T-cell (primary cell): ENCODE measurements at regions not wholly inside any gene's neighbourhood (a gene's known extent, or its start where the extent isn't known, plus 50 kb on each side); places are given as distances from the start of the nearest gene placed in this dataset.
"Not testable (repeated sequence)": the region's sequence is repeated elsewhere in the genome, so short reads cannot be mapped to it uniquely, and the experiment has no call there.

Experiments used
- ATAC-seq, 4 experiments: fragments of 200-7000 bp in 3 of 4; fragments of 150-1000 bp in 1 of 4; cut with Tn5 transposase; replicated peaks in 1 of 4; 1 replicate in 3 of 4; 2 replicates in 1 of 4; pipeline ENCODE4 v1.10.0; 2021; ENCODE audit warnings: moderate library complexity in 3 of 4, mild to moderate bottlenecking in 2 of 4, moderate number of reproducible peaks in 1 of 4
- CTCF ChIA-PET, 2 donors: fragments of 300-600 bp; sonication (Branson Sonifier 250); formaldehyde crosslinking; loops; one replicate each; lab custom pipeline; 2022; ENCODE audit warnings: antibody characterized with exemption in 2 of 2; lab: Charles Lee
- POLR2A ChIA-PET, 2 donors: fragments of 300-600 bp; sonication (Branson Sonifier 250); formaldehyde crosslinking; loops; one replicate each; lab custom pipeline; 2022; ENCODE audit warnings: antibody characterized with exemption in 2 of 2; lab: Charles Lee
- DNase-seq, 35 experiments: peaks; one replicate each; pipeline versions ENCODE4 v3.0.0 to v3.0.0-alpha.2; 2013 to 2023
- H3K27ac ChIP-seq: one replicate; pipeline ENCODE4 v1.5.1; 2013; ENCODE audit warnings: low read length
- H3K27me3 ChIP-seq, 2 experiments: replicated peaks in 1 of 2; 1 replicate in 1 of 2; 2 replicates in 1 of 2; pipeline versions ENCODE4 v1.6.1 to v1.7.0; 2013; ENCODE audit warnings: low read length in 1 of 2, mixed read lengths in 1 of 2; ENCODE audit not compliant: control insufficient read depth in 2 of 2, insufficient read depth in 2 of 2; ENCODE audit errors: extremely low read depth in 1 of 2
- H3K36me3 ChIP-seq, 2 donors: 1 replicate in 1 of 2; 2 replicates in 1 of 2; pipeline versions ENCODE4 v1.6.1 to v1.7.0; 2013; ENCODE audit warnings: low read length in 1 of 2; ENCODE audit not compliant: control insufficient read depth in 2 of 2, insufficient read depth in 1 of 2; ENCODE audit errors: extremely low read depth in 1 of 2
- H3K4me1 ChIP-seq, 2 experiments: 1 replicate in 1 of 2; 2 replicates in 1 of 2; pipeline versions ENCODE4 v1.6.1 to v1.7.0; 2013; ENCODE audit warnings: low read length in 2 of 2, mixed read lengths in 1 of 2; ENCODE audit not compliant: insufficient read depth in 2 of 2, control insufficient read depth in 1 of 2; ENCODE audit errors: extremely low read depth in 1 of 2
- H3K4me3 ChIP-seq, 2 donors: 1 replicate in 1 of 2; 2 replicates in 1 of 2; pipeline versions ENCODE4 v1.5.1 to v1.7.0; 2013; ENCODE audit warnings: mild to moderate bottlenecking in 2 of 2, low read length in 1 of 2, moderate library complexity in 1 of 2; ENCODE audit not compliant: control insufficient read depth in 1 of 2; ENCODE audit errors: extremely low read depth in 1 of 2
- H3K9me3 ChIP-seq: 2 replicates; pipeline ENCODE4 v1.7.0; 2013
- H3K27ac Mint-ChIP-seq, 2 donors: one replicate each; pipeline ENCODE4 v1.8.0; 2020 to 2021; ENCODE audit warnings: mild to moderate bottlenecking in 2 of 2, mixed read lengths in 2 of 2
- H3K27me3 Mint-ChIP-seq, 2 donors: one replicate each; pipeline ENCODE4 v1.8.0; 2021 to 2022; ENCODE audit warnings: mixed read lengths in 2 of 2
- H3K36me3 Mint-ChIP-seq: one replicate; pipeline ENCODE4 v1.8.0; 2021; ENCODE audit warnings: mixed read lengths
- H3K4me1 Mint-ChIP-seq, 3 donors: one replicate each; pipeline ENCODE4 v1.8.0; 2020 to 2022; ENCODE audit warnings: mixed read lengths in 3 of 3, mild to moderate bottlenecking in 1 of 3
- H3K4me3 Mint-ChIP-seq, 3 donors: one replicate each; pipeline ENCODE4 v1.8.0; 2020 to 2022; ENCODE audit warnings: mild to moderate bottlenecking in 3 of 3, mixed read lengths in 3 of 3, moderate library complexity in 3 of 3
- H3K9me3 Mint-ChIP-seq, 3 donors: one replicate each; pipeline ENCODE4 v1.8.0; 2020 to 2022; ENCODE audit warnings: mixed read lengths in 3 of 3
- WGBS: methylation state at CpG from one replicate; pipeline ENCODE4 v1.1.5; 2013; ENCODE audit warnings: missing lambda C conversion rate; ENCODE audit not compliant: insufficient coverage; 5-methylcytosine and 5-hydroxymethylcytosine counted together

GRCh38 chr4:69013933-69014332 lies 62.3 kb upstream of the UGT2A3 start:
- CTCF ChIA-PET, H3K36me3 Mint-ChIP-seq, H3K27me3 ChIP-seq, H3K27ac ChIP-seq, H3K27me3 Mint-ChIP-seq, H3K9me3 ChIP-seq, H3K4me3 Mint-ChIP-seq, H3K4me1 Mint-ChIP-seq, ATAC-seq, DNase-seq, H3K27ac Mint-ChIP-seq, POLR2A ChIA-PET, H3K4me3 ChIP-seq, H3K9me3 Mint-ChIP-seq, H3K4me1 ChIP-seq, H3K36me3 ChIP-seq: not testable (repeated sequence)

- H3K27ac ChIP-seq, CTCF ChIA-PET, H3K4me3 Mint-ChIP-seq, H3K4me3 ChIP-seq, H3K9me3 Mint-ChIP-seq, POLR2A ChIA-PET, H3K27ac Mint-ChIP-seq, H3K36me3 ChIP-seq, H3K9me3 ChIP-seq, H3K27me3 Mint-ChIP-seq, H3K36me3 Mint-ChIP-seq, DNase-seq, ATAC-seq, H3K4me1 ChIP-seq, H3K27me3 ChIP-seq, H3K4me1 Mint-ChIP-seq: not testable (repeated sequence)
- no CpG with 5 or more reads among the region's 3 CpGs for WGBS
These were observed 66.4 kb upstream of the UGT2A3 start for GRCh38 chr4:69017986-69018385.

GRCh38 chr4:69019538-69020461 lies 68.2 kb upstream of the UGT2A3 start:
- H3K4me1 Mint-ChIP-seq, H3K27me3 Mint-ChIP-seq, DNase-seq, H3K36me3 Mint-ChIP-seq, H3K4me1 ChIP-seq, CTCF ChIA-PET, H3K27ac ChIP-seq, POLR2A ChIA-PET, H3K4me3 Mint-ChIP-seq, ATAC-seq, H3K4me3 ChIP-seq, H3K36me3 ChIP-seq, H3K27me3 ChIP-seq, H3K9me3 ChIP-seq, H3K9me3 Mint-ChIP-seq, H3K27ac Mint-ChIP-seq: not testable (repeated sequence)
- 100% methylated on average over 1 of the region's 6 CpGs for WGBS

GRCh38 chr4:69020462-69020807 lies 68.8 kb upstream of the UGT2A3 start:
- DNase-seq, H3K36me3 Mint-ChIP-seq, CTCF ChIA-PET, H3K27ac Mint-ChIP-seq, H3K9me3 Mint-ChIP-seq, H3K4me3 Mint-ChIP-seq, H3K27me3 ChIP-seq, H3K4me1 Mint-ChIP-seq, POLR2A ChIA-PET, H3K27me3 Mint-ChIP-seq, H3K27ac ChIP-seq, H3K4me3 ChIP-seq, ATAC-seq, H3K9me3 ChIP-seq, H3K4me1 ChIP-seq, H3K36me3 ChIP-seq: not testable (repeated sequence)
- WGBS: no CpG with 5 or more reads among the region's 2 CpGs

GRCh38 chr4:69025191-69025998 lies 70.9 kb upstream of the UGT2B7 start:
- ATAC-seq: peak in 1 of 4 experiments; percentile 17
- Histone ChIP-seq H3K4me1 (no peaks in the 10 kb centered on the region), H3K9me3 (no peaks in the 10 kb centered on the region), H3K4me3 (no peak overlapping the region), H3K27me3 (no peaks in the 10 kb centered on the region), H3K36me3 (no peaks in the 10 kb centered on the region), H3K27ac (no peak overlapping the region)
- no peak overlapping the region for H3K4me3 Mint-ChIP-seq
- H3K36me3 Mint-ChIP-seq: no peaks in the 10 kb centered on the region
- H3K4me1 Mint-ChIP-seq: no peaks in the 10 kb centered on the region
- H3K27me3 Mint-ChIP-seq: peaks cover 0 to 1% of the 10 kb centered on the region in 2 donors
- ChIA-PET POLR2A (no interaction called here), CTCF (no interaction called here)
- H3K27ac Mint-ChIP-seq: no peak overlapping the region
- DNase-seq: no peak
- H3K9me3 Mint-ChIP-seq: no peaks in the 10 kb centered on the region
- 43% methylated on average over 3 of the region's 4 CpGs for WGBS

GRCh38 chr4:69025999-69026387 lies 70.3 kb upstream of the UGT2B7 start:
- Histone ChIP-seq H3K27me3 (no peaks in the 10 kb centered on the region), H3K9me3 (no peaks in the 10 kb centered on the region), H3K4me1 (no peaks in the 10 kb centered on the region), H3K27ac (no peak overlapping the region), H3K36me3 (no peaks in the 10 kb centered on the region), H3K4me3 (no peak overlapping the region)
- DNase-seq: no peak
- ATAC-seq: no peak
- Mint-ChIP-seq H3K27me3 (peaks cover 0 to 1% of the 10 kb centered on the region in 2 donors), H3K27ac (no peak overlapping the region), H3K4me3 (no peak overlapping the region), H3K4me1 (no peaks in the 10 kb centered on the region), H3K9me3 (no peaks in the 10 kb centered on the region), H3K36me3 (no peaks in the 10 kb centered on the region)
- ChIA-PET CTCF (no interaction called here), POLR2A (no interaction called here)
